HG03139 (cell line): ENCODE measurements at regions not wholly inside any gene's neighbourhood (a gene's known extent, or its start where the extent isn't known, plus 50 kb on each side); places are given as distances from the start of the nearest gene placed in this dataset.

Experiments used
- ATAC-seq: cut with Tn5 transposase; IDR thresholded peaks from one replicate; pipeline ENCODE4 v1.9.1; 2021; ENCODE audit not compliant: unreplicated experiment

DNA sequence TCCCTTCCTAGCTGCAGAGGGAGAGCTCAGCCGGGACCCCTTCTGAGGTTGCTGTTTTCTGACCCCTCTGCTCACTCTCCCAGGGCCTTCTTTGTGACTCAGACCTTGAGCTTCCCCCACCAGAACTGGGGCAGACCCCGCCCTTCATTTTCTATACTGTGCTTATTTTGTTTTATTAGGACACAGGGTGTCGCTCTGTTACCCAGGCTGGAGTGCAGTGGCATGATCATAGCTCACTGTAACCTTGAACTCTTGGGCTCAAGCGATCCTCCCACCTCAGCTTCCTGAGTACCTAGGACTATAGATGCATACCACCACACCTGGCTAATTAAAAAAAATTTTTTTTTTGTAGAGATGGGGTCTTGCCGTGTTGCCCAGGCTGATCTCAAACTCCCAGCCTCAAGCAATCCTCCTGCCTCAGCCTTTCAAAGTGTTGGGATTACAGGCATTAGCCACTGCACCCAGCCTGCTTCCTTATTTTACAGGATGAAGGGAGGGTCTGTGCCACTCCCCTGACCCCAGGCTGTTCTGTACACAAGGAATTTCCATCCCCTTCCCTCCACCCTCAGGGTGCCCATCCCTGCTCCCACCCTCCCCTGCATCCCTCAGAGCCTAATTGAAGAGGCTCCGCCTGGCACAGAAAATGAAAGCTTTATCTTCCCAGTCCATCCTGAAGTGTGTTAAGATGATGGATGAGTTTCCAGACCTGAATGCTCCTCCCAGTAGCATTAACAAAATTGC, 195.2 kb upstream of the POU3F1 start:
- no peak for ATAC-seq

DNA sequence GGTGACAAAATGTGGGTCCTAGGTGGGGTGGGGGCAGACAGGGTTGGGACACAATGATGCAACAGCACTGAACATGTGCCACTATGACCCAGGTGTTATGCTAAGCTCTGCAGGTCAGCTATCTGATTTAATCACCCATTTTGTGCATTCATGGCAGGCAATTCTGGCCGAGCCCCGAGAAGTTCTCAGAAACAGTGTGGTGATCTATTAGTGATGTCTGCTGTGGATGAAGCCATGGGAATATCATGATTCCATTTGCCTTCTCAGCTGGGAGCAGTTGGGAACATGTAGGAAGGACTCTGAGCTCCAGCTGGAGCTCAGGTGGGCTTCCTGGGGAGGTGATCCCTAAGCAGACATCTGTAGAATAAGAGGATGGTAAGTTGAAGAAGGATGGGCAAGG, 194.0 kb upstream of the POU3F1 start:
- no peak for ATAC-seq

DNA sequence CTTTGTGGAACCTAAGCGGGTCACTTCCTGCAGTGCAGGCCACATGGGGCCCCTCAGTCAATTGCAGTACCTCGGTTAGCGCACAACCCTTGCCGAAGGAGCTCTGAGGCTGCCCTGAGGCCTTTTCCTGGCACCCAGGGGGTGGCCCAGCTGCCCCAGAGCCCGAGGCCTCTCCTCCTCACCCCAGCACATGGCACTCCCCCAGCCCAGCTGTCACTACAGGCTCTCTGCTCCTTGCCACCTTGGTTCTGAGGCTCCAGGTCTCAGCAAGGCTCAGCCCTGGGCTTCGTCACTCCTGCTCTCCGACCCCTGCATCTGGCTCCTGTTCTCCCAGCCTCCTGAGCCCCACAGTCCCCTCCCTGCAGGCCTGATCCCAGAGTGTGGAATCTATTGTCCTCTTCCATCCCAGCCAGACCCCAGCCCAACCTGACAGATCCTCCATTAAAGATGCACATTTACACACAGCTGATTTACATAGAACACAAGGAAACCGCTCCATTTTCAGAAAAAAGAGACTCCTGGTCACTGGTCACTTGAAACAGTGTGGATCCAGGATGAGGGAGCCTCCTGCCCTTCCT, 192.8 kb upstream of the POU3F1 start:
- ATAC-seq: no peak

DNA sequence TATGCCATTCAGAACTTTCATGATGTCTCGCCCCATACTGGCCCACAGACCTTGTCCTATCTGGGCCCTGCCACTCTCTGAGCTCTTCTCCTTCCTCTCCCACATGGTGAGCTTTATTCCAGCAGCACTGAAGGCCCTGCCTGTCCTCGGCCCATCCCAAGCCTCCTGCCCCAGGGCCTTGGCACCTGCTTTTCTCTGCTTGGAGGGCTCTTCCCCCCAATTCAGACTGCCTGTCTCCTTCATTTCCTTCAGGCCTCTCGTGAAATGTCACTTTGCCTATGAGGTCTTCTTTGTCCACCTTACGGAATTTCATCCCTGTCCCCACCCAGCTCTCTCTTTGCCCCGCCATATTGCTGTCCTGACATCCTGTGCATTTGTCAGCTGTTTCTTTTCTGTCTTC, 191.7 kb upstream of the POU3F1 start:
- ATAC-seq: no peak

DNA sequence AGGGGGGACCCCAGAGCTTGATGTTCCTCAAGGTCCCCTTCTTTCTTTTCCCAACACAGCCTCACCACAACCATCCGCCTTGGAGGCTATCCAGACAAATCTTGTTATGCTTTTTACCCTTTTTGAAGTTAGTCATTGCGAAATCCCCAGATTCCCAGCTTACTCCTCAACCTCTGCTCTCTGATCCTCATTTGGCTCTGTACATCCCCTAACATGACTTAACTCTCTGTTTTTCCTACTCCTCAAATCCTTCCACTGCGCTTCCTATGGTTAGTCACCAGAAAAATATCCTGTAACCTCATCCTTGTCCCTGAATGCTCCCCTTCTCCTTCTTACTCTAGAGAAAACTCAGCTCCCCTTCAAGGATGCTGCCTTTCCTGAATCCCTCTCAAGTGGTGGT, 189.1 kb upstream of the POU3F1 start:
- ATAC-seq: no peak

DNA sequence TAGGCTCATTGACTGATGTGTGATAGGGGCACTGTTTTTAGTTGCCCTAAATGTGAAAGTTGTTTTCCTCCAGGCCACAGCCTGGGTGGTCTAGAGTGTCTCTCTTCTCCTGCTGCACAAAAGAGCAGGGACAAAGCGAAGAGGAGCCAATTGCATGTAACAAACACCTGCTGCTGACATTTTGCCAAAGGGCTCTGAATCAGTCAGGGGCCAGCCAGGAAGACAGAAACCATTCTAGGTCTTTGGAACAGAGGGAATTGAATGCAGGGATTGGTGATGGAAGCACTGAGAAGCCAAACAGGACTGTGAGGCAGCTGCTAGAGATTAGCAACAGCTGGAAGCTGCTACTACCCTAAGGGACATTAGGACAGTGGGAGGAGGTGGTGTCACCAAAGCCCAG, 185.3 kb upstream of the POU3F1 start:
- no peak for ATAC-seq

DNA sequence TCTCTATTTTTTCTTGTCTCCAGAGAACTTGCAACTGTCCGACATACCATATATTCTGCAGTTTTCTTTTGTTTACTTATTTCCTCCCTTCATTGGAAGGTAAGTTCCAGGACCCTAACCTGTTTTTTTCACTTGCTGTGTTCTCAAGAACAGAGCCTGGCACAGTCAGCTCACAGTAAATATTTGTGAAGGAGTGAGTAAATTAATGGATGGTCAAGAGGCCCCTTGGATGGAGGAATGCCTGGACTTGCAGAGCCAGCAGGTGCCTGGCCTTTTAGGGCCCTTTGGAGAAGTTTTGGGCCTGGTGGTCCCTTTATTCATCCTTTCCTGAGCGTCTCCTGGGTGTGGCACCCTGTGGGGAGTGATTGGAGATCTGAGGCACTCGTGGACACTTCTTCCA, 182.1 kb upstream of the POU3F1 start:
- no peak for ATAC-seq

DNA sequence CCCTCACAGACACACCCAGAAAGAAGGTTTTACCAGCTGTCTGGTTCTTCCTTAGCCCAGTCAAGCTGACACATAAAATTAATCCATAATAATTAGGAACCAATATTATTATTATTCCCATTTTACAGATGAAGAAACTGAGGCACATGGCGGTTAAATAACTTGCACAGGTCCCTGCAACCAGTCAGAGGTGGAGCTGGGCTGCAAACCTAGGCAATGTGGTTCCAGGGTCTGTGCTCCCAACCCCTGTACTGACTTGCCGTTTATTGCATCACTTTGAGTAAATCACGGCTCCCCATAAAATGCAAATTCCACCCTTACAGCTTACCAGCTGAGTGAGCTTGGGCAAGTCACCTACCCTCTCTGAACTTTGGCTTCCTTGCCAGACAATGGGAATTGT, 179.2 kb upstream of the POU3F1 start:
- ATAC-seq: no peak

DNA sequence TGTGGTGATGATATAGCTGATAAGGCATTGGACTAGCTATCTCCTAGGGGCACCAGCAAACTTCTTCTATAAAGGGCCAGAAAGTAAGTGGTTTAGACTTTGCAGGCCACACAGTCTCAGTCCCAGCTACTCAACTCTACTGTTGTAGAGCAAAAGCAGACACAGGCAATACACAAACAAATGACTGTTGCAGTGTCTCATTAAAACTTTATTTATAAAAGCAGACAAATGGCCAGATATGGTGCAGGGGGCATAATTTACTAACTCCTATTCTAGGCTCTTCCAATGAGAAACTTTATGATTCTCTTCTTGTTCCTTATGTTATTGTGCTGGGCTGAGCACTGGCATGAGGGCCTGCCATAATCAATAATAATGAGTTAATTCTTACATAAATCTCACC, 176.8 kb upstream of the POU3F1 start:
- no peak for ATAC-seq

DNA sequence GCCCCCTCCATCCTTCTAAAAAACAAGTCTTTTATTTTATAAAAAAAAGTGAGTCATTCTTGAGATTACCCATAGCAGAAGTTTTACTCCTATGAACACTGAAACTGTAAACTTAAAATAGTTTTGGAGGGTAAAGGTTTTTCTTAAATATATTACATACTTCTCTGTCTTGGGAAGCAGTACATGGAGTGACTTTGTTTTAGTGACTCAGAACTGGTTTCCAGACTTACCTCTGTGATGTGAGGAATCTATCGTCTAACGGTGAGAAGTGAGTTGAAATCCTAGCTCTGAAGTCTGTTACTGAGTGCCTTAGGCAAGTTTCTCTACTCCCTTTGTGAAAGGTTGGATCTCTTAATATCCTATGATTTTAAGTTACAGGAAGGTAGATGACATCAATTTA, 176.3 kb upstream of the POU3F1 start:
- no peak for ATAC-seq

DNA sequence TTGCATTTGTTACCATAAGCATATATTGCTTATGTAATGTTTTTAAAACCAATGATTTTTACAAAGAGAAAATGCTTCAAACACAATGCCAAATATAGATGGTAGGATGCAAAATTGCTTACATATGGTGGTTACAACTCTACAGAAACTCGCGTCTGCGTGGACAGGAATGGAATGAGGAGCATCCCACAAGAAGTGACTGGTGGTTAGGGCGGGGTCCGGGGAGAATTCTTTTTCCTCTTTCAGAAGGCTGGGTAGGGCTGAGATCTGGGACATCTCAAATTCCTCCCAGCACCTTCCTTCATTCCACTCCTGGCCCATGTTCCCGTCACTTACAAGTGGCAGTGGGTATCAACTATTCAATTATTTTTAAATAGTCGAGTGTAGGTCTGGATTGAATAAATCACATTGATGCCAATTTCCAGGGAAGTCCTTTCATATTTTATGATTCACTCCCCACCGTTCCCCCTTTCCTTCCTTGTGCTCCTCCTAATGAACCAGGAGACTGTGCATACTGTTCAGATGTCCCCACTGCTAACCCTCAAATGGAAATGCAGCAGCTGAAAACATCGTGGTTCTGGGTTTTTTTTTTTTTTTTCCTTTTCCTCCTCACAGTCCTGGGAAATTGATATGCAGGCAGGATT, 174.5 kb upstream of the POU3F1 start:
- ATAC-seq: no peak

DNA sequence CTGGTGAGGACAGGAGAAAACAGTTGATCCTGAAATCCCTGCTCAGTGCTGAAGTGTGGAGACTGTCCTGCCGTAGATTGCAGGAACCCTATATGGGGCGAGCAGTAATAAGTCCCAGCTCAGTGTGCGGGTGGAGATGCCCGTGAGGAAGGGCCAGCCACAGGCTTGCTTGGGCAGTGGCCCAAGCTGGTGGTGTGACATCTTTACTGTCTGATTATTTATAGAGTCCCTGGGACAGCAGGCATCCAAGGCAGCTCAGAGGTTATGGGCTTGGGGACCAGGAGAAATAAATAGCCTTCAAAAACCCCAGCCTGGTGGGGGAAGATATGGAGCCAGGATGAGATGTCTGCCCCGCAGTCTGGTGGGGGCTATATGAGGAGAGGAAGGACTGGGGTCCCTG, 170.7 kb upstream of the POU3F1 start:
- ATAC-seq: no peak

DNA sequence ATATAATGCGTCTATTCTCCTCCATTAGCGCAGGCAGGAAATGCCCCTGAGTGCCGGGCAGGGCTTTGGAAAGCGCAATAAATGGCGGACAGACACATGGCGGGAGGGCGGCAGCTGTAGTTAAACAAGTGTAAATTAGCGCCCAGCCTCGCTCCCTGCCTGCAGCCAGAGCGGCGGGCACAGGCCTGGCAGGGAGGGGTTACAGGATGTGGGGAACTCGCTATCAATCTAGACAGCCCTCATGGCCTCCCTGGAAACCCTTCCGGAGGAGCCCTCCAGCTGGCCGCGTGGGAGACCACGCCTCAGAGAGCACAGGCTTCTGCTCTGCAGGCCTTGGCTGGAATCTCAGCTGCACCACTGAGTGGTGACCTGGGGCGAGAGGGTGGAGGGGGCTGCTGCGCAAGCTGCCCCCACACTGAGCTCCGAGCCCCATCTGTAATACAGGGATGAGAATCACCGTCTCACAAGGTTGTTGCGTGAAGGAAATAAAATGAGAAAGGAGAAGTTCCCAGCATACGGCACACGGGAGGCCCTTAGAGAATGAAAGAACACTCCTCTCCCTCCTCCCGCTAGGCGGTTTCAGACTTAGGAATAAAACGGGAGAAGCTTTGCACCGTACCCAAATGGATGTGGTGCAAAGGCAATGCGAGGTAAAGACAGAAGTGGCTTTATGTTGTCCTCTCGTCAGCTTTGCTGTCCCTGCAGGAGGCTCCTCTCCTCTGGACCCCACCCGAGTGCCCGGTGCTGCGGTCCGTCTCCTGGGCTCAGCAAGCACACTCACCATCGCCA, 167.2 kb upstream of the POU3F1 start:
- ATAC-seq: no peak

DNA sequence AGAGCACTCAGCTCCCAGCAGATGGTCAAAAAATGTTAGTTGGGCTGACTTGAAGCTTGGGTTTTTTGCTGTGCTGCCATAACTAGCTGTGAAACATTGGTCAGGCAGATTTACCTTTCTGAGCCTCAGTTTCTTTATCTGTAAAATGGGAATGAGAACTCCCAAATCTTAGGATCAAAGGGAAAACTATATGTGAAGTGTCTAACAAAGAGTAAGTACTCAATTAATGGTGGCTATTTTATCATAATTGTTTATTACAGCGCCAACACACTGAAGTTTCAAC, 164.2 kb upstream of the POU3F1 start:
- ATAC-seq: no peak

DNA sequence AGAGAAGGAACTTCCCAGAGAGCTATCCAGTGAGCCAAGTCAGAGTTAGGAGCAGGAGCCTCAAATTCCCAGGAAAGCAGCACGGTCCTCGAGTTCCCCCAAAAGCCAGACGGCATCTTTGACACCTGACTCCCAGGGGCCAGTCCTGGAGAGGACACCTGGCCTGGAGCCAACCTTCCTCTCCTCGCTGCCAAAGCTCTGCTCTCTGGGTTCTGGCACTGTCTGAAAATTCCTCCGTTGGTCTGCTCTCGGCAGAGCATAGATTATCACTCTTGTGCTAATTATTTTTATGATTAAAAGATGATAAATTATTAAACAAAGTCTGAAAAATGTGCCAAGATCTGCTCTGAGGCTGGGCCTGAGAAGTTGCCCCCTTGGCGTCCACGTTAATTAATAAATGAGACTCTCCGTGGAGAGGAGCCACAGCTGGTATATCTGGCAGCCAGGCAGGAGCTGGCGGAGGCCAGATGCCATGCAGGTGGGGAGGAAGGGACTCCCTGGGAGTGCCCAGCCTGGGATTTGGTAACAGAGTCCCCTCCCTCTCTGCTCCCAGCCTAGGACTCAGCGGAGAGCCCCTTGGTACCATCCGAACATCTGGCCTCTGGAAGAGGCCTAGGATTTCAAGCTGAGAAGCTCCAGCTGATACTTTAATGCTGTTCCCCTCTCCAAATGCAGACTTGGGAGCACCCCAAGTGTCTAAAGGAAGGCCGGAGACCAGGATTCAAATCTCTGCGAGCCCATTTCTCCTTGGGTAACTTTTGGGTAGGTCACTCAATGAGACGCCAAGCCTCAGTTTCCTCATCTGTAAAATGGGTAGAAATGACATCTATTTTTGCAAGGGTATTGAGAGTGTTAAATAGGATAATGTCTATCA, 163.7 kb upstream of the POU3F1 start:
- no peak for ATAC-seq

DNA sequence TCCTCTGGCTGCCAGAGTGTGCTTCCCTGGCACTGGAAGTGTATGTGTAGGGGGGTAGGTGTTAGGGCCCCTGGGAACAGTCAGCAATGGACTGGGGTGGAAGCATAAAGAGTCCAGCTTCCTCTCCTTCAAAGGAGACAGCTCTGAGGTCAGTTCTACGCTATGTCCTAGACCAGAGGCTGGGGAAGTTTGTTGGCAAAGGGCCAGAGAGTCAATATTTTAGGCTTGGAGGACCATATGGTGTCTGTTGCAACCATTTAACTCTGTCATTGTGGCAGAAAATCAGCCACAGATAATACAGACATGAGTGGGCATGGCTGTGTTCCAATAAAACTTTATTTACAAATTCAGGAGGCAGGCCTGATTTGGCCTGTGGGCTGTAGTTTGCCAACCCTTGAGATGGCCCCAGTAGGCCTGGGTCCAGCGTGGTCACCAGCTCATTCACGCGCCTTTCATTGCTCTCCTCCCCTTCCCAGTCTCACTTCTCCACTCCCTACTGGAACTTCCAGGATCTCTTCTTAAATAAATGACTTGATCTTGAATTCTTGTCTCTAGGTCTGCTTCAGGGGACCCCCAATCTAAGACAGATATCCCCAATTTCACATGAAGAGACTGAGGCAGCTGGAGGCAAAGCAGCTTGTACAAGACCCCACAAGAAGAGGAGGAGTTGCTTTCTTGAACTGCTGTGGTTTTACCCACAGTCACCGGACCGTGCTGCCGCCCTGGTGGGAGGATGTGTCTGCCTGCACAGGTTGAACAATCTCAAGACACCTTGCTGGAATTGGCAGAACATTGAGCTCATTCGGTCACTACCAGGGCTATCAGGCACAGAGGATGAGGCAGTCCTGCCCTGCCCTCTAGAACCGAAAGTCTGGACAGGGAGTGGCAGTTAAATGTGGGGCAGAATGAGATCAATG, 162.4 kb upstream of the POU3F1 start:
- no peak for ATAC-seq

DNA sequence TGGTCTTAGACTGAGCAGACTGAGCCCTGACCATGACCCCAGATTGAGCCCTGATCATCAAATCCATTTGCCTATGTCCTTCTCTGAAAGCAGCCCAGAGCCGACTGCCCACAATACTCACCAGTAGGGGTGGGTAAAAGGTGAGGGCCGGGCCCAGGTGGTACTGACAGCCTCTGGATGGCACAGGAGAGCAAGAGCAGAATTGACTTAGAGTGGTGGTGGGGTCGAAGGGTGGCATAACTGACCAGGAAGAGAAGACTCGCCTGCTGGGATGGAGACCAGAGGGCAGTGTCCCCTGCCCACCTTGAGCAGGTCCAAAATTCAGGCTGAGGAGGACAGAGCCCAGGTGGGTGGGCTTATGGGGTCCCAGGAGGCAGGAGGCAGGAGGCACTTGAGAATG, 161.3 kb upstream of the POU3F1 start:
- no peak for ATAC-seq

DNA sequence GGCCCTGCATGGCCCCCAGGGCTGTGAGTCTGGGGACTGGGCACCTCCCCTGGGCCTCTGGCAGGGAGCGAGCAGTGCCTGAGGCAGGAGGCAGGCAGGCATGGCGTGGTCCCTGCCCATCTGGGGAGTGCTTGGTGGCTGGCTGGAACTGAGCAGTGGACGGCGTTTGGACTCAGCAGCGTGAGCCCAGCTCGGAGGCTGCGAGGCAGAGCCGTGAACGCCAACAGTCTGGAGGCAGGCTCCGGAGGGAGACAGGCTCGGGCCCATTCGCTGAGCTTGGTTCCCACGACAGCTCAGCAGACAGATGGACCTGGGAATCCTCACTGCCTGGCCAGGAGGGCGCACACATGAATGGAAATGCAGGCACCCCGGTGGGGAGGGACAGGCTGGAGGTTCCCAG, 160.7 kb upstream of the POU3F1 start:
- ATAC-seq: no peak

DNA sequence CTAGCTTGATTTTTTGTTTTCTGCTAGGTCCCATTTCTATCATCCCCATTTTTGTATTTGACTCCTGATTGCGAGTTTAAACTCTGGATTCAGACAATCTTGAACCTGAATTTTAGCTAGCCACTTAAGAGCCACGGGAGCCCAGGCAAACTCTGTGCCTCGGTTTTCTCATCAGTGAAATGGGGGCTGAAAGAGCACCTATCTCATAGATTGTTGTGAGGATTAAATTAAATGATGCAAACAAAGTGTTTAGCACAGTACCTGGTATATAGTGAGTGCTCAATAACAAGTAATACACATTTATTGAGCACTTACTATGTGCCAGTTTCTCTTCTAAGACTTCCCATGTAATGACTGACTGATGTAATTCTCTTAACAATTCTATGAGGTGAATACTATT, 158.1 kb upstream of the POU3F1 start:
- ATAC-seq: no peak

DNA sequence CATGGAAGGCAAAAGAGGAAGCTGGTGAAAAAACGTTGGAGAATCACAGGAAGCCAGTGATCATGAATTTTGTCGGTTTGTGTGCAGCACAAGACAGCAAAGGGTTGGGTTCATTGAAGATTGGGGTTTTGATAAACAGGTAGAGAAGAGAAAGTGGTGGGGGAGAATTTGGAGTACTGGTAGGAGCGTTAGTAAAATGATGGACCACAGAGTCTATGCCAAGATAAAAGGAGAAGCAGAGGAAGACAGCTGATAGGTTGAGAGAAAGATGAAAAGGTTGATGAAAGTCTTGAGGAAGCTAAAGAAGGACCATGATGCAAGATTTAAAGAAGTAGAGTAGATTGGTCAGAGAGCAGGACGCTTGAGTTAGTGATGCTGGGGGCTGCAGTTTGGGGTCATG, 156.8 kb upstream of the POU3F1 start:
- ATAC-seq: no peak
